ENCODE measurements at regions not wholly inside any gene's neighbourhood (a gene's known extent, or its start where the extent isn't known, plus 50 kb on each side); places are given as distances from the start of the nearest gene placed in this dataset.

- Histone ChIP-seq H3K4me3 (no peak overlapping the region), H3K27ac (no peak overlapping the region), H3K4me1 (no peaks in the 10 kb centered on the region), H3K36me3 (no peaks in the 10 kb centered on the region), H3K9me3 (no peaks in the 10 kb centered on the region), H3K27me3 (peaks cover 0 to 5% (median 0%) of the 10 kb centered on the region in 4 donors)
- TF ChIP-seq CTCF (IDR thresholded peaks at IDR 0.05), result no peak
- no peak for TF ChIP-seq POLR2A (IDR thresholded peaks at IDR 0.05)
- intact Hi-C loops (cut with DNase I), result no loop called here
- WGBS, 2 donors, result 69 to 71% methylated on average over 6 of the region's 6 CpGs
- DNase-seq, result no peak
Measured at GRCh38 chr11:116563712-116564047, 209.1 kb downstream of the BUD13 start.

GRCh38 chr11:116563028-116563711 is 209.6 kb downstream of the BUD13 start:
- Histone ChIP-seq H3K9me3 (no peaks in the 10 kb centered on the region), H3K36me3 (no peaks in the 10 kb centered on the region), H3K4me3 (no peak overlapping the region), H3K27me3 (peaks cover 0 to 5% (median 0%) of the 10 kb centered on the region in 4 donors), H3K4me1 (no peaks in the 10 kb centered on the region), H3K27ac (no peak overlapping the region)
- intact Hi-C loops (cut with DNase I), result no loop called here
- no peak for DNase-seq
- 37 to 42% methylated on average over 5 to 6 of the region's 10 CpGs for WGBS, 2 donors
- TF ChIP-seq POLR2A (IDR thresholded peaks at IDR 0.05) (no peak), CTCF (IDR thresholded peaks at IDR 0.05) (no peak)

GRCh38 chr11:116560589-116560988 is 212.2 kb downstream of the BUD13 start:
- no peak overlapping the region for H3K4me3 ChIP-seq
- DNase-seq, result no peak
- H3K36me3 ChIP-seq, result no peaks in the 10 kb centered on the region
- no peak overlapping the region for H3K27ac ChIP-seq
- WGBS, 2 donors, result 57 to 65% methylated on average over 3 of the region's 3 CpGs
- no peaks in the 10 kb centered on the region for H3K4me1 ChIP-seq
- H3K27me3 ChIP-seq, result peaks cover 0 to 5% (median 0%) of the 10 kb centered on the region in 4 donors
- TF ChIP-seq POLR2A (IDR thresholded peaks at IDR 0.05) (no peak), CTCF (IDR thresholded peaks at IDR 0.05) (no peak)
- no peaks in the 10 kb centered on the region for H3K9me3 ChIP-seq
- intact Hi-C loops (cut with DNase I), result no loop called here

GRCh38 chr11:116558504-116559211 is 214.1 kb downstream of the BUD13 start:
- 28 to 52% methylated on average over 7 of the region's 9 CpGs for WGBS, 2 donors
- TF ChIP-seq CTCF (IDR thresholded peaks at IDR 0.05) (no peak), POLR2A (IDR thresholded peaks at IDR 0.05) (no peak)
- intact Hi-C loops (cut with DNase I), result no loop called here
- Histone ChIP-seq H3K9me3 (no peaks in the 10 kb centered on the region), H3K27me3 (no peaks in the 10 kb centered on the region), H3K4me3 (no peak overlapping the region), H3K4me1 (no peaks in the 10 kb centered on the region), H3K36me3 (no peaks in the 10 kb centered on the region), H3K27ac (no peak overlapping the region)
- DNase-seq, result no peak

- Histone ChIP-seq H3K4me1 (no peaks in the 10 kb centered on the region), H3K27me3 (peaks cover 0 to 4% (median 0%) of the 10 kb centered on the region in 4 donors), H3K4me3 (no peak overlapping the region), H3K36me3 (no peaks in the 10 kb centered on the region), H3K9me3 (no peaks in the 10 kb centered on the region), H3K27ac (no peak overlapping the region)
- WGBS, 2 donors, result 44 to 89% methylated on average over 3 of the region's 3 CpGs
- intact Hi-C loops (cut with DNase I), result no loop called here
- TF ChIP-seq POLR2A (IDR thresholded peaks at IDR 0.05) (no peak), CTCF (IDR thresholded peaks at IDR 0.05) (no peak)
- DNase-seq, result no peak
Measured at GRCh38 chr11:116557282-116557681, 215.5 kb downstream of the BUD13 start.

All from esophagus squamous epithelium (tissue), 5 donors.